ENCODE measurements at regions not wholly inside any gene's neighbourhood (a gene's known extent, or its start where the extent isn't known, plus 50 kb on each side); places are given as distances from the start of the nearest gene placed in this dataset.
"Not testable (repeated sequence)": the region's sequence is repeated elsewhere in the genome, so short reads cannot be mapped to it uniquely, and the experiment has no call there.

GRCh38 chr6:92086750-92087149, 1332.6 kb downstream of the EPHA7 start:
- H3K9ac ChIP-seq (ENCODE audit: insufficient read depth, low read length, poor library complexity, severe bottlenecking) = no peak overlapping the region
- H3K4me3 ChIP-seq (replicated peaks in 1 of 3; ENCODE audit: low read depth in 2 of 3, low read length in 3 of 3) = no peak overlapping the region
- no CpG with 5 or more reads among the region's 2 CpGs for whole genome bisulfite sequencing (ENCODE audit: insufficient coverage)
- peaks cover 4 to 22% (median 7%) of the 10 kb centered on the region in 7 donors for H3K9me3 Mint-ChIP-seq
- peaks cover 0 to 10% (median 4%) of the 10 kb centered on the region in 3 donors for H3K27me3 Mint-ChIP-seq (ENCODE audit: low read depth in 3 of 3)
- TF ChIP-seq, protein P1, sequence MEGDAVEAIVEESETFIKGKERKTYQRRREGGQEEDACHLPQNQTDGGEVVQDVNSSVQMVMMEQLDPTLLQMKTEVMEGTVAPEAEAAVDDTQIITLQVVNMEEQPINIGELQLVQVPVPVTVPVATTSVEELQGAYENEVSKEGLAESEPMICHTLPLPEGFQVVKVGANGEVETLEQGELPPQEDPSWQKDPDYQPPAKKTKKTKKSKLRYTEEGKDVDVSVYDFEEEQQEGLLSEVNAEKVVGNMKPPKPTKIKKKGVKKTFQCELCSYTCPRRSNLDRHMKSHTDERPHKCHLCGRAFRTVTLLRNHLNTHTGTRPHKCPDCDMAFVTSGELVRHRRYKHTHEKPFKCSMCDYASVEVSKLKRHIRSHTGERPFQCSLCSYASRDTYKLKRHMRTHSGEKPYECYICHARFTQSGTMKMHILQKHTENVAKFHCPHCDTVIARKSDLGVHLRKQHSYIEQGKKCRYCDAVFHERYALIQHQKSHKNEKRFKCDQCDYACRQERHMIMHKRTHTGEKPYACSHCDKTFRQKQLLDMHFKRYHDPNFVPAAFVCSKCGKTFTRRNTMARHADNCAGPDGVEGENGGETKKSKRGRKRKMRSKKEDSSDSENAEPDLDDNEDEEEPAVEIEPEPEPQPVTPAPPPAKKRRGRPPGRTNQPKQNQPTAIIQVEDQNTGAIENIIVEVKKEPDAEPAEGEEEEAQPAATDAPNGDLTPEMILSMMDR (IDR thresholded peaks at IDR 0.05) = no peak
- no peaks in the 10 kb centered on the region for H3K79me2 ChIP-seq (ENCODE audit: insufficient read depth, low read length)
- H3K27me3 ChIP-seq (ENCODE audit: control insufficient read depth in 2 of 2, insufficient read depth in 2 of 2, low read length in 2 of 2) = peaks cover 0 to 2% of the 10 kb centered on the region in 2 donors
- H3K4me3 Mint-ChIP-seq = no peak overlapping the region
- no peak overlapping the region for H3K4me2 ChIP-seq (replicated peaks; ENCODE audit: extremely low read depth, low read length, poor library complexity, severe bottlenecking)
- H2AFZ ChIP-seq (ENCODE audit: insufficient read depth, low read depth, low read length, poor library complexity, severe bottlenecking) = no peak overlapping the region
- DNase-seq = no peak
- H3K27ac Mint-ChIP-seq = no peak overlapping the region
- H3K4me1 ChIP-seq (ENCODE audit: control insufficient read depth in 1 of 2, insufficient read depth in 2 of 2, low read length in 2 of 2) = peaks cover 6% of the 10 kb centered on the region in 2 donors
- no peaks in the 10 kb centered on the region for H4K20me1 ChIP-seq (ENCODE audit: insufficient read depth, low read length)
- no peaks in the 10 kb centered on the region for H3K36me3 Mint-ChIP-seq
- H3K4me1 Mint-ChIP-seq = peaks cover 13% of the 10 kb centered on the region
- H3K27ac ChIP-seq (ENCODE audit: low read depth in 1 of 2, low read length in 2 of 2) = no peak overlapping the region
- H3K36me3 ChIP-seq (replicated peaks in 1 of 2; ENCODE audit: control insufficient read depth in 1 of 2, insufficient read depth in 2 of 2, low read length in 2 of 2) = no peaks in the 10 kb centered on the region
- peaks cover 0 to 5% of the 10 kb centered on the region in 2 donors for H3K9me3 ChIP-seq (replicated peaks in 1 of 2; ENCODE audit: control insufficient read depth in 1 of 2, insufficient read depth in 1 of 2, low read length in 2 of 2)
- intact Hi-C loops (cut with micrococcal nuclease) = no loop called here

GRCh38 chr6:92083914-92084313, 1335.4 kb downstream of the EPHA7 start:
- H3K36me3 Mint-ChIP-seq; H3K27ac Mint-ChIP-seq; H2AFZ ChIP-seq (ENCODE audit: insufficient read depth, low read depth, low read length, poor library complexity, severe bottlenecking); H3K9ac ChIP-seq (ENCODE audit: insufficient read depth, low read length, poor library complexity, severe bottlenecking); DNase-seq; H3K79me2 ChIP-seq (ENCODE audit: insufficient read depth, low read length); intact Hi-C loops (cut with micrococcal nuclease); H3K4me1 ChIP-seq (ENCODE audit: control insufficient read depth in 1 of 2, insufficient read depth in 2 of 2, low read length in 2 of 2); H3K9me3 ChIP-seq (replicated peaks in 1 of 2; ENCODE audit: control insufficient read depth in 1 of 2, insufficient read depth in 1 of 2, low read length in 2 of 2); H3K4me3 ChIP-seq (replicated peaks in 1 of 3; ENCODE audit: low read depth in 2 of 3, low read length in 3 of 3); H4K20me1 ChIP-seq (ENCODE audit: insufficient read depth, low read length); H3K36me3 ChIP-seq (replicated peaks in 1 of 2; ENCODE audit: control insufficient read depth in 1 of 2, insufficient read depth in 2 of 2, low read length in 2 of 2); H3K27ac ChIP-seq (ENCODE audit: low read depth in 1 of 2, low read length in 2 of 2); H3K4me2 ChIP-seq (replicated peaks; ENCODE audit: extremely low read depth, low read length, poor library complexity, severe bottlenecking); H3K4me1 Mint-ChIP-seq; H3K27me3 ChIP-seq (ENCODE audit: control insufficient read depth in 2 of 2, insufficient read depth in 2 of 2, low read length in 2 of 2); H3K27me3 Mint-ChIP-seq (ENCODE audit: low read depth in 3 of 3): not testable (repeated sequence)
- Mint-ChIP-seq H3K4me3 (peak overlapping the region in 1 of 2 donors; percentile 31), H3K9me3 (peaks cover 11 to 38% (median 17%) of the 10 kb centered on the region in 7 donors)
- WGBS (ENCODE audit: insufficient coverage) = no CpG with 5 or more reads among the region's 5 CpGs
